ENCODE measurements at regions not wholly inside any gene's neighbourhood (a gene's known extent, or its start where the extent isn't known, plus 50 kb on each side); places are given as distances from the start of the nearest gene placed in this dataset.

GRCh38 chrX:46208225-46208854, 336.9 kb downstream of the ZNF674 start:
- Histone ChIP-seq H3K79me2 (ENCODE audit: insufficient read depth, low read length) (no peaks in the 10 kb centered on the region), H2AFZ (ENCODE audit: insufficient read depth, low read depth, low read length, poor library complexity, severe bottlenecking) (no peak overlapping the region), H4K20me1 (ENCODE audit: insufficient read depth, low read length) (no peaks in the 10 kb centered on the region), H3K36me3 (replicated peaks in 1 of 2; ENCODE audit: control insufficient read depth in 1 of 2, insufficient read depth in 2 of 2, low read length in 2 of 2) (no peaks in the 10 kb centered on the region), H3K27ac (ENCODE audit: low read depth in 1 of 2, low read length in 2 of 2) (no peak overlapping the region), H3K9me3 (replicated peaks in 1 of 2; ENCODE audit: control insufficient read depth in 1 of 2, insufficient read depth in 1 of 2, low read length in 2 of 2) (no peaks in the 10 kb centered on the region), H3K9ac (ENCODE audit: insufficient read depth, low read length, poor library complexity, severe bottlenecking) (no peak overlapping the region), H3K4me1 (ENCODE audit: control insufficient read depth in 1 of 2, insufficient read depth in 2 of 2, low read length in 2 of 2) (no peaks in the 10 kb centered on the region), H3K4me2 (replicated peaks; ENCODE audit: extremely low read depth, low read length, poor library complexity, severe bottlenecking) (no peak overlapping the region), H3K4me3 (replicated peaks in 1 of 3; ENCODE audit: low read depth in 2 of 3, low read length in 3 of 3) (no peak overlapping the region), H3K27me3 (ENCODE audit: control insufficient read depth in 2 of 2, insufficient read depth in 2 of 2, low read length in 2 of 2) (peaks cover 0 to 6% of the 10 kb centered on the region in 2 donors)
- no peak for TF ChIP-seq CTCF (IDR thresholded peaks at IDR 0.05)
- H3K36me3 Mint-ChIP-seq: no peaks in the 10 kb centered on the region
- H3K4me1 Mint-ChIP-seq: no peaks in the 10 kb centered on the region
- WGBS (ENCODE audit: insufficient coverage): no CpG with 5 or more reads among the region's 2 CpGs
- no peak for DNase-seq
- no peak overlapping the region for H3K4me3 Mint-ChIP-seq
- peaks cover 0 to 4% (median 2%) of the 10 kb centered on the region in 3 donors for H3K27me3 Mint-ChIP-seq (ENCODE audit: low read depth in 3 of 3)
- intact Hi-C loops (cut with micrococcal nuclease): no loop called here
- H3K9me3 Mint-ChIP-seq: peaks cover 0 to 1% (median 0%) of the 10 kb centered on the region in 7 donors
- H3K27ac Mint-ChIP-seq: no peak overlapping the region

GRCh38 chrX:46204721-46205422, 340.3 kb downstream of the ZNF674 start:
- H3K36me3 Mint-ChIP-seq: no peaks in the 10 kb centered on the region
- WGBS (ENCODE audit: insufficient coverage): no CpG with 5 or more reads among the region's 1 CpG

More at GRCh38 chrX:46204721-46205422, 340.3 kb downstream of the ZNF674 start:
- Histone ChIP-seq H2AFZ (ENCODE audit: insufficient read depth, low read depth, low read length, poor library complexity, severe bottlenecking) (no peak overlapping the region), H3K79me2 (ENCODE audit: insufficient read depth, low read length) (no peaks in the 10 kb centered on the region), H3K36me3 (replicated peaks in 1 of 2; ENCODE audit: control insufficient read depth in 1 of 2, insufficient read depth in 2 of 2, low read length in 2 of 2) (no peaks in the 10 kb centered on the region), H3K4me1 (ENCODE audit: control insufficient read depth in 1 of 2, insufficient read depth in 2 of 2, low read length in 2 of 2) (no peaks in the 10 kb centered on the region), H3K9ac (ENCODE audit: insufficient read depth, low read length, poor library complexity, severe bottlenecking) (no peak overlapping the region), H3K27me3 (ENCODE audit: control insufficient read depth in 2 of 2, insufficient read depth in 2 of 2, low read length in 2 of 2) (peaks cover 0 to 6% of the 10 kb centered on the region in 2 donors), H3K4me2 (replicated peaks; ENCODE audit: extremely low read depth, low read length, poor library complexity, severe bottlenecking) (no peak overlapping the region), H3K27ac (ENCODE audit: low read depth in 1 of 2, low read length in 2 of 2) (no peak overlapping the region), H3K9me3 (replicated peaks in 1 of 2; ENCODE audit: control insufficient read depth in 1 of 2, insufficient read depth in 1 of 2, low read length in 2 of 2) (no peaks in the 10 kb centered on the region), H3K4me3 (replicated peaks in 1 of 3; ENCODE audit: low read depth in 2 of 3, low read length in 3 of 3) (no peak overlapping the region), H4K20me1 (ENCODE audit: insufficient read depth, low read length) (no peaks in the 10 kb centered on the region)
- intact Hi-C loops (cut with micrococcal nuclease): no loop called here
- Mint-ChIP-seq H3K27me3 (ENCODE audit: low read depth in 3 of 3) (peaks cover 1 to 4% (median 3%) of the 10 kb centered on the region in 3 donors), H3K4me1 (peaks cover 5% of the 10 kb centered on the region), H3K4me3 (no peak overlapping the region), H3K9me3 (no peaks in the 10 kb centered on the region), H3K27ac (no peak overlapping the region)
- peak in 1 of 3 donors; percentile 5 for DNase-seq
- no peak for TF ChIP-seq CTCF (IDR thresholded peaks at IDR 0.05)
